Heart right ventricle (tissue), 16 donors: ENCODE measurements at regions not wholly inside any gene's neighbourhood (a gene's known extent, or its start where the extent isn't known, plus 50 kb on each side); places are given as distances from the start of the nearest gene placed in this dataset.
A peak's percentile ranks its signal among the peaks of the same experiment; 100 is the strongest.

Source experiments
- ATAC-seq, 8 donors: fragments of 200-7000 bp; cut with Tn5 transposase; one replicate each; pipeline ENCODE4 v1.9.1; 2020; ENCODE audit warnings: mild to moderate bottlenecking in 8 of 8, moderate library complexity in 8 of 8, moderate number of reproducible peaks in 1 of 8
- DNase-seq, 2 donors: peaks; one replicate each; pipeline ENCODE4 v3.0.0-alpha.2; 2020
- H3K27ac ChIP-seq, 10 donors: fragments of 200-600 bp; sonication (generic) in 2 of 10; one replicate each; pipeline versions ENCODE4 v1.5.0 to v1.8.0; 2020 to 2022; ENCODE audit warnings: mild to moderate bottlenecking in 3 of 10
- H3K27me3 ChIP-seq, 7 donors: fragments of 200-600 bp; one replicate each; pipeline ENCODE4 v1.8.0; 2021 to 2022; ENCODE audit warnings: mild to moderate bottlenecking in 2 of 7
- H3K36me3 ChIP-seq, 9 donors: fragments of 200-600 bp; sonication (generic) in 1 of 9; one replicate each; pipeline versions ENCODE4 v1.5.0 to v1.8.0; 2020 to 2022; ENCODE audit warnings: mild to moderate bottlenecking in 2 of 9
- H3K4me1 ChIP-seq, 9 donors: fragments of 200-600 bp; sonication (generic) in 1 of 9; one replicate each; pipeline versions ENCODE4 v1.5.0 to v1.8.0; 2020 to 2022; ENCODE audit warnings: mild to moderate bottlenecking in 4 of 9
- H3K4me3 ChIP-seq, 10 donors: fragments of 200-600 bp; sonication (generic) in 2 of 10; one replicate each; pipeline versions ENCODE4 v1.5.0 to v1.8.0; 2020 to 2022; ENCODE audit warnings: mild to moderate bottlenecking in 7 of 10, moderate library complexity in 2 of 10
- H3K9me3 ChIP-seq, 11 donors: fragments of 200-600 bp in 10 of 11; sonication (generic) in 2 of 11; one replicate each; pipeline versions ENCODE4 v1.5.0 to v1.8.0; 2013 to 2022; ENCODE audit warnings: mild to moderate bottlenecking in 2 of 11, control low read depth in 1 of 11, moderate library complexity in 1 of 11
- WGBS, 2 donors: extraction: QIAGEN DNeasy Blood & Tissue Kit; methylation state at CpG; one replicate each; pipeline ENCODE4 v1.1.7; 2013; ENCODE audit warnings: inconsistent platforms in 1 of 2; 5-methylcytosine and 5-hydroxymethylcytosine counted together
- intact Hi-C, 10 donors: fragments of 100-400 bp; cut with DNase I; formaldehyde crosslinking; loops; one replicate each; pipeline versions ENCODE4 v1.11.1 to v1.14.2; 2022
- TF ChIP-seq, protein P1 (sequence below), 9 donors: fragments of 200-600 bp; sonication (generic) in 2 of 9; IDR thresholded peaks; one replicate each; pipeline versions ENCODE4 v1.5.0 to v1.8.0; 2021 to 2022; ENCODE audit warnings: antibody characterized with exemption in 9 of 9, mild to moderate bottlenecking in 5 of 9, moderate library complexity in 1 of 9
- donor health status: Arrhythmogenic right ventricular cardiomyopathy.
- donor health status: ischemic (EF 13 %, LVEDD 7.1; RV severe dilation, severe dysfunction).
- donor health status: healthy with polysubstance abuse.
- donor health status: DM: no; HTN: yes; CAD: no.
- donor health status: DM: no; HTN: no; CAD: no.
- donor health status: ischemic (EF 25% LVEDD 6.9; RV normal size, moderate dysfunction).
- donor health status: ischemic (EF 25% LVEDD 5.7; RV mildly dilated, moderate dysfunction).
- donor health status: healthy.
- donor health status: DM: yes; HTN: yes; CAD: no.
- donor health status: Ischemic cardiomyopathy.
- donor health status: ischemic (EF 35%, LVEDD 5.7; RV mildly dilated, moderate dysfunction).
- donor health status: nonischemic (EF 11% LVEDD 7.7; RV severe dilation, severe dysfunction).
- donor health status: DM: yes; HTN: yes; CAD: no.
- donor health status: PGD.
- donor health status: ischemic (EF 29% LVEDD 5.4; RV normal size, mild dysfunction).
- donor health status: nonischemic (EF 23%, LVEDD 6.1; RV moderate dilation, normal function).

DNA sequence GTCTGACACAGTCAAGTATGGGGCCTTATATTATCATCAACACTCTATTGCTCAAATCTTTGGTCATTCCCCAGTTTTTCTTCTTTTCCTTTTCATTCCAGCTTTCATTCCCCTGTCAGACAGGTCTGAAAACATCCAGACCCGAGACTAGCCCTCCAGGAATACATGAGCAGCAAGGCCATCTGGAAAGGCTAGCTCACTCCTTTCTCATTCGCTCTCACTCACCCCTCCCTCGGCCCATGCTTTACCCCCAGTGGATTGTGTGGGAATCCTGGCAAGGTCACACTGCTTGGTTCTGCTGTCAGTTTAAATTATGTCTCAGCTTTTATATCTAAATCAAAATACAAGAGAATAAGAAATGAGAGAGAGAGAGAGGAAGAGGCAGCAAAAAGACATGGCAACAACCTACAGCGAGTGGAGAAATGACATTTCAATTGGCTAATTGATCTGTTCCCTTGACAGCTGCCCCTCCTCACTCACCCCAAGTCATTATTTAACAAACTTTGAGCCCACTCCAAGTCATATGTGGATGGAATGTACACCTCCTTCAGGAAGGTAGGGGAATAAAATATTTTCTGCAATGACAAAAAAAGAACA, 962.2 kb downstream of the TUSC7 start:
- DNase-seq (no peak), ATAC-seq (no peak)
- intact Hi-C loops = no loop called here
- Histone ChIP-seq H3K36me3 (no peaks in the 10 kb centered on the region), H3K4me3 (no peak overlapping the region), H3K4me1 (no peaks in the 10 kb centered on the region), H3K9me3 (no peaks in the 10 kb centered on the region), H3K27ac (no peak overlapping the region), H3K27me3 (peaks cover 0 to 15% (median 0%) of the 10 kb centered on the region in 7 donors)
- WGBS, 2 donors = 30 to 40% methylated on average over 4 of the region's 4 CpGs
- TF ChIP-seq, protein P1, sequence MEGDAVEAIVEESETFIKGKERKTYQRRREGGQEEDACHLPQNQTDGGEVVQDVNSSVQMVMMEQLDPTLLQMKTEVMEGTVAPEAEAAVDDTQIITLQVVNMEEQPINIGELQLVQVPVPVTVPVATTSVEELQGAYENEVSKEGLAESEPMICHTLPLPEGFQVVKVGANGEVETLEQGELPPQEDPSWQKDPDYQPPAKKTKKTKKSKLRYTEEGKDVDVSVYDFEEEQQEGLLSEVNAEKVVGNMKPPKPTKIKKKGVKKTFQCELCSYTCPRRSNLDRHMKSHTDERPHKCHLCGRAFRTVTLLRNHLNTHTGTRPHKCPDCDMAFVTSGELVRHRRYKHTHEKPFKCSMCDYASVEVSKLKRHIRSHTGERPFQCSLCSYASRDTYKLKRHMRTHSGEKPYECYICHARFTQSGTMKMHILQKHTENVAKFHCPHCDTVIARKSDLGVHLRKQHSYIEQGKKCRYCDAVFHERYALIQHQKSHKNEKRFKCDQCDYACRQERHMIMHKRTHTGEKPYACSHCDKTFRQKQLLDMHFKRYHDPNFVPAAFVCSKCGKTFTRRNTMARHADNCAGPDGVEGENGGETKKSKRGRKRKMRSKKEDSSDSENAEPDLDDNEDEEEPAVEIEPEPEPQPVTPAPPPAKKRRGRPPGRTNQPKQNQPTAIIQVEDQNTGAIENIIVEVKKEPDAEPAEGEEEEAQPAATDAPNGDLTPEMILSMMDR (IDR thresholded peaks at IDR 0.05) = no peak

DNA sequence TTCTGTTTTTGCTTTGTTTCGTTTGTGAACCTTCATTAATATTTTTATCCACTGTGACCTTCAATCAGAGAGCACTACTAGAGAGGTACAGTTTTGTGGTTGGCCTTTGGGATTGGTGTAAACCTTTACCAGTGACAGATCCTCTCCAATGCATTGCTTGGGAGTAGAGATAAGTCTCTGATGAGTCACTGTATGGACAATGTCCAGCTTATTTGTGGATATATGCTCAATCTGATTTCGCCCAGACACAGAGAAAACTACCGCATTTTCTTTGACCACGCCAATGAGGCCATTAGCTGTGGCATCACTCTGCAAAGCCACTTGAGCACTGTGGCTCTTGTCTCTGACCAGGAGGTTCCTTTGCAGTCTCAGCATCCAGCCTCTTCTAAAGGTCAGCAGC, 964.7 kb downstream of the TUSC7 start:
- TF ChIP-seq, protein P1 (IDR thresholded peaks at IDR 0.05) = no peak
- intact Hi-C loops = no loop called here
- no peaks in the 10 kb centered on the region for H3K36me3 ChIP-seq
- no peak overlapping the region for H3K4me3 ChIP-seq
- no peaks in the 10 kb centered on the region for H3K27me3 ChIP-seq
- ATAC-seq (no peak), DNase-seq (no peak)
- H3K9me3 ChIP-seq = no peaks in the 10 kb centered on the region
- no peaks in the 10 kb centered on the region for H3K4me1 ChIP-seq
- WGBS, 2 donors = 90 to 91% methylated on average over 4 of the region's 4 CpGs
- no peak overlapping the region for H3K27ac ChIP-seq

DNA sequence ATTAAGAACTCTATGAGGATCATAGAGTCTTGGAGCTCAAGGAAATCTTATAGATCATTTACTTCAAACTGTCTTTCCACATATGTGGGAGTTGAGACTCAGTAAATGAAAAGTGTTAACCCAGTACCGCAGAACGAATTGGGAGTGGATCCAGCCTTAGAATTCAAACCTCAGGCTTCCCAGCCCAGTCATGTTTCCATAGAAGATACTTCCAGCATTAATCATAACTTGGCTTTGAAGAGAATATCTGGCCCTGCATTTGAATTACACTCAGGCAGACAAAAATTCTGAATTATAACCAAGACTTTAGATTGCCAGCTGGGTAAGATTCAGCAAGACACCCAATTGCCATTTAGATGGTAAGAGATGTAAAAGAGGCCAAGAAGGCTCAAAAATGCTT, 972.0 kb downstream of the TUSC7 start:
- DNase-seq = no peak
- intact Hi-C loops = no loop called here
- H3K9me3 ChIP-seq = no peaks in the 10 kb centered on the region
- no peak overlapping the region for H3K4me3 ChIP-seq
- H3K4me1 ChIP-seq = no peaks in the 10 kb centered on the region
- H3K27me3 ChIP-seq = no peaks in the 10 kb centered on the region
- TF ChIP-seq, protein P1 (IDR thresholded peaks at IDR 0.05) = no peak
- ATAC-seq = peak in 1 of 8 donors; percentile 51
- whole genome bisulfite sequencing, 2 donors = 71 to 73% methylated on average over 2 of the region's 2 CpGs
- H3K36me3 ChIP-seq = no peaks in the 10 kb centered on the region
- H3K27ac ChIP-seq = no peak overlapping the region

DNA sequence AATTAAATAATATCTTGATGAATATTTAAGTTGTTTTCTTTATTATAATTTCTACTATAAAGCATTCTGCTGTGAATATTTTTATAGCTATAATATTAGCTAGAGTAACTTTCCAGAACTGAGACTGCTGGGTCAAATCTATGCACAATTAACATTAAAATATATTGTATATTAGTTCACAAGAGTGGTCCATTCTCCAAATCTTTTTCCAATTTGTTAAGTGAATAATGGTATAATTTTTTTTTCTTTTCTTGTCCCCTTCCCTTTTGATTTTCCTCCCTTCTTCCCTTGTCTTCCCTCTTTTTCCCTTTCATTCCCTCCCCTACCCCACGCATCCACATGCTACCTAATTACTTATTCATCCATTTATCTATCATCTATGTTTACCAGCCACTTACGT, 977.5 kb downstream of the TUSC7 start:
- no peaks in the 10 kb centered on the region for H3K36me3 ChIP-seq
- no peaks in the 10 kb centered on the region for H3K9me3 ChIP-seq
- WGBS, 2 donors = 82 to 83% methylated on average over 2 of the region's 2 CpGs
- DNase-seq (no peak), ATAC-seq (no peak)
- TF ChIP-seq, protein P1 (IDR thresholded peaks at IDR 0.05) = no peak
- H3K27me3 ChIP-seq = no peaks in the 10 kb centered on the region
- no peak overlapping the region for H3K4me3 ChIP-seq
- no peaks in the 10 kb centered on the region for H3K4me1 ChIP-seq
- H3K27ac ChIP-seq = no peak overlapping the region
- intact Hi-C loops = no loop called here
